Vagina (tissue), 2 donors: ENCODE measurements at regions not wholly inside any gene's neighbourhood (a gene's known extent, or its start where the extent isn't known, plus 50 kb on each side); places are given as distances from the start of the nearest gene placed in this dataset.
"Not testable (repeated sequence)": the region's sequence is repeated elsewhere in the genome, so short reads cannot be mapped to it uniquely, and the experiment has no call there.

Experiments
- DNase-seq, 2 donors: peaks; one replicate each; pipeline ENCODE4 v3.0.0-alpha.2; 2017; ENCODE audit errors: extremely low spot score in 2 of 2
- H3K27ac ChIP-seq: fragments of 200-600 bp; sonication (generic); one replicate; pipeline ENCODE4 v1.5.1; 2019
- H3K27me3 ChIP-seq: fragments of 200-600 bp; sonication (generic); one replicate; pipeline ENCODE4 v1.5.1; 2019
- H3K36me3 ChIP-seq, 2 donors: fragments of 200-600 bp; sonication (generic); one replicate each; pipeline ENCODE4 v1.5.1; 2017 to 2019
- H3K4me1 ChIP-seq: fragments of 200-600 bp; sonication (generic); one replicate; pipeline ENCODE4 v1.5.1; 2019
- H3K4me3 ChIP-seq, 2 donors: fragments of 200-600 bp; sonication (generic); 1 replicate in 1 of 2; 2 replicates in 1 of 2; pipeline ENCODE4 v1.5.1; 2016 to 2019
- H3K9me3 ChIP-seq: fragments of 200-600 bp; sonication (generic); one replicate; pipeline ENCODE4 v1.5.1; 2019
- CTCF ChIP-seq, 3 experiments: fragments of 450-650 bp in 2 of 3; fragments of 200-600 bp in 1 of 3; sonication (generic) in 1 of 3; IDR thresholded peaks; one replicate each; pipeline ENCODE4 v1.5.1; 2017 to 2019; ENCODE audit warnings: antibody characterized with exemption in 3 of 3, mild to moderate bottlenecking in 2 of 3, moderate library complexity in 2 of 3
- POLR2A ChIP-seq, 2 donors: fragments of 450-650 bp; IDR thresholded peaks; one replicate each; pipeline ENCODE4 v1.6.1; 2017; ENCODE audit warnings: antibody characterized with exemption in 2 of 2, mild to moderate bottlenecking in 2 of 2, moderate library complexity in 2 of 2
- POLR2AphosphoS5 ChIP-seq, 2 donors: sonication (generic); formaldehyde crosslinking; IDR thresholded peaks; one replicate each; pipeline ENCODE4 v1.9.0; 2017; ENCODE audit warnings: antibody characterized with exemption in 2 of 2, mild to moderate bottlenecking in 2 of 2, low read depth in 1 of 2; ENCODE audit not compliant: insufficient read depth in 1 of 2
- intact Hi-C: fragments of 100-400 bp; cut with DNase I; formaldehyde crosslinking; loops from one replicate; pipeline ENCODE4 v1.15.1; 2023

GRCh38 chr13:18235756-18236527 is 945.7 kb downstream of the TUBA3C start:
- H3K27me3 ChIP-seq: no peaks in the 10 kb centered on the region
- TF ChIP-seq CTCF (IDR thresholded peaks at IDR 0.05): no peak
- no peak for TF ChIP-seq POLR2AphosphoS5 (IDR thresholded peaks at IDR 0.05; ENCODE audit: insufficient read depth in 1 of 2, low read depth in 1 of 2)
- no peak for TF ChIP-seq POLR2A (IDR thresholded peaks at IDR 0.05)
- no peaks in the 10 kb centered on the region for H3K36me3 ChIP-seq
- no peak overlapping the region for H3K27ac ChIP-seq
- H3K4me3 ChIP-seq: no peak overlapping the region
- no peaks in the 10 kb centered on the region for H3K4me1 ChIP-seq
- no peaks in the 10 kb centered on the region for H3K9me3 ChIP-seq
- DNase-seq: no peak
- intact Hi-C loops: no loop called here

- Histone ChIP-seq H3K36me3 (no peaks in the 10 kb centered on the region), H3K4me1 (no peaks in the 10 kb centered on the region), H3K27ac (no peak overlapping the region), H3K9me3 (no peaks in the 10 kb centered on the region), H3K27me3 (no peaks in the 10 kb centered on the region), H3K4me3 (no peak overlapping the region)
- TF ChIP-seq POLR2AphosphoS5 (IDR thresholded peaks at IDR 0.05; ENCODE audit: insufficient read depth in 1 of 2, low read depth in 1 of 2) (no peak), POLR2A (IDR thresholded peaks at IDR 0.05) (no peak)
- DNase-seq: no peak
- intact Hi-C loops: no loop called here
Observed at GRCh38 chr13:18235172-18235571, 946.5 kb downstream of the TUBA3C start.

- DNase-seq, H3K27me3 ChIP-seq, H3K4me3 ChIP-seq, H3K27ac ChIP-seq, intact Hi-C loops, H3K9me3 ChIP-seq, H3K36me3 ChIP-seq, H3K4me1 ChIP-seq: not testable (repeated sequence)
Observed at GRCh38 chr13:18234451-18234850, 947.2 kb downstream of the TUBA3C start.

- no peaks in the 10 kb centered on the region for H3K36me3 ChIP-seq
Observed at GRCh38 chr13:18233783-18234299, 947.8 kb downstream of the TUBA3C start.

GRCh38 chr13:18232994-18233782 is 948.4 kb downstream of the TUBA3C start:
- TF ChIP-seq POLR2AphosphoS5 (IDR thresholded peaks at IDR 0.05; ENCODE audit: insufficient read depth in 1 of 2, low read depth in 1 of 2) (no peak), POLR2A (IDR thresholded peaks at IDR 0.05) (no peak), CTCF (IDR thresholded peaks at IDR 0.05) (no peak)
- no peak overlapping the region for H3K4me3 ChIP-seq
- no peaks in the 10 kb centered on the region for H3K27me3 ChIP-seq
- no peaks in the 10 kb centered on the region for H3K4me1 ChIP-seq
- H3K27ac ChIP-seq: no peak overlapping the region
- no peaks in the 10 kb centered on the region for H3K9me3 ChIP-seq
- intact Hi-C loops: no loop called here
- H3K36me3 ChIP-seq: no peaks in the 10 kb centered on the region
- DNase-seq: no peak

More at GRCh38 chr13:18233783-18234299, 947.8 kb downstream of the TUBA3C start:
- intact Hi-C loops: no loop called here
- Histone ChIP-seq H3K4me1 (no peaks in the 10 kb centered on the region), H3K9me3 (no peaks in the 10 kb centered on the region), H3K27me3 (no peaks in the 10 kb centered on the region), H3K27ac (no peak overlapping the region), H3K4me3 (no peak overlapping the region)
- DNase-seq: no peak
- TF ChIP-seq CTCF (IDR thresholded peaks at IDR 0.05) (no peak), POLR2A (IDR thresholded peaks at IDR 0.05) (no peak), POLR2AphosphoS5 (IDR thresholded peaks at IDR 0.05; ENCODE audit: insufficient read depth in 1 of 2, low read depth in 1 of 2) (no peak)
